ENCODE measurements at regions not wholly inside any gene's neighbourhood (a gene's known extent, or its start where the extent isn't known, plus 50 kb on each side); places are given as distances from the start of the nearest gene placed in this dataset.
"Not testable (repeated sequence)": the region's sequence is repeated elsewhere in the genome, so short reads cannot be mapped to it uniquely, and the experiment has no call there.

- Histone ChIP-seq H3K9ac (ENCODE audit: low read length) (no peak overlapping the region), H3K27ac (ENCODE audit: low read length) (no peak overlapping the region), H3K9me3 (replicated peaks; ENCODE audit: insufficient read depth, low read length) (no peaks in the 10 kb centered on the region), H3K36me3 (replicated peaks; ENCODE audit: insufficient read depth, low read length) (no peaks in the 10 kb centered on the region), H2AFZ (ENCODE audit: low read length) (no peak overlapping the region), H3K27me3 (replicated peaks; ENCODE audit: insufficient read depth, low read length) (peaks cover 31% of the 10 kb centered on the region), H3K4me2 (ENCODE audit: low read depth, low read length) (no peak overlapping the region), H3K9me2 (replicated peaks; ENCODE audit: insufficient read depth, low read length) (no peaks in the 10 kb centered on the region), H4K20me1 (ENCODE audit: insufficient read depth, low read length) (0 out of 2 replicates have a peak, but pooled peaks cover 5% of the 10 kb centered on the region), H3K4me1 (ENCODE audit: low read length) (peaks cover 4% of the 10 kb centered on the region; the same call in 1 of the 2 replicates), H3K4me3 (ENCODE audit: low read length) (no peak overlapping the region), H3K79me2 (ENCODE audit: low read length) (no peaks in the 10 kb centered on the region), H3F3A (ENCODE audit: insufficient read depth, low read length) (no peaks in the 10 kb centered on the region)
- TF ChIP-seq CTCF (IDR thresholded peaks at IDR 0.05; ENCODE audit: low read length) = no peak
- TF ChIP-seq EZH2 (optimal IDR thresholded peaks at IDR 0.05; ENCODE audit: low read depth, low read length) = no peak
- no peak for TF ChIP-seq EZH2phosphoT487 (IDR thresholded peaks at IDR 0.05; ENCODE audit: low read length)
- no peak for DNase-seq
These were observed 401.9 kb upstream of the NDST4 start for GRCh38 chr4:115515366-115515765.

- Histone ChIP-seq H3K4me1 (ENCODE audit: low read length) (peaks cover 4% of the 10 kb centered on the region; the same call in 1 of the 2 replicates), H3K36me3 (replicated peaks; ENCODE audit: insufficient read depth, low read length) (no peaks in the 10 kb centered on the region), H3K9ac (ENCODE audit: low read length) (no peak overlapping the region), H3K9me2 (replicated peaks; ENCODE audit: insufficient read depth, low read length) (no peaks in the 10 kb centered on the region), H4K20me1 (ENCODE audit: insufficient read depth, low read length) (0 out of 2 replicates have a peak, but pooled peaks cover 5% of the 10 kb centered on the region), H3K4me2 (ENCODE audit: low read depth, low read length) (no peak overlapping the region), H3K4me3 (ENCODE audit: low read length) (no peak overlapping the region), H3F3A (ENCODE audit: insufficient read depth, low read length) (no peaks in the 10 kb centered on the region), H3K27ac (ENCODE audit: low read length) (no peak overlapping the region), H3K27me3 (replicated peaks; ENCODE audit: insufficient read depth, low read length) (peaks cover 31% of the 10 kb centered on the region), H3K9me3 (replicated peaks; ENCODE audit: insufficient read depth, low read length) (no peaks in the 10 kb centered on the region), H2AFZ (ENCODE audit: low read length) (no peak overlapping the region), H3K79me2 (ENCODE audit: low read length) (no peaks in the 10 kb centered on the region)
- TF ChIP-seq EZH2phosphoT487 (IDR thresholded peaks at IDR 0.05; ENCODE audit: low read length) (no peak), CTCF (IDR thresholded peaks at IDR 0.05; ENCODE audit: low read length) (no peak), EZH2 (optimal IDR thresholded peaks at IDR 0.05; ENCODE audit: low read depth, low read length) (no peak)
- DNase-seq = no peak
These were observed 401.3 kb upstream of the NDST4 start for GRCh38 chr4:115514675-115515074.

- no peaks in the 10 kb centered on the region for H3F3A ChIP-seq (ENCODE audit: insufficient read depth, low read length)
These were observed 391.9 kb upstream of the NDST4 start for GRCh38 chr4:115505326-115505725.

GRCh38 chr4:115501656-115502055 lies 388.2 kb upstream of the NDST4 start:
- Histone ChIP-seq H3K4me3 (ENCODE audit: low read length) (no peak overlapping the region), H3K9me2 (replicated peaks; ENCODE audit: insufficient read depth, low read length) (no peaks in the 10 kb centered on the region), H3K9me3 (replicated peaks; ENCODE audit: insufficient read depth, low read length) (no peaks in the 10 kb centered on the region), H4K20me1 (ENCODE audit: insufficient read depth, low read length) (no peaks in the 10 kb centered on the region), H3K4me1 (ENCODE audit: low read length) (no peaks in the 10 kb centered on the region), H3K79me2 (ENCODE audit: low read length) (no peaks in the 10 kb centered on the region), H3K27ac (ENCODE audit: low read length) (no peak overlapping the region), H3K9ac (ENCODE audit: low read length) (no peak overlapping the region), H3K4me2 (ENCODE audit: low read depth, low read length) (no peak overlapping the region), H3F3A (ENCODE audit: insufficient read depth, low read length) (no peaks in the 10 kb centered on the region), H3K36me3 (replicated peaks; ENCODE audit: insufficient read depth, low read length) (no peaks in the 10 kb centered on the region), H3K27me3 (replicated peaks; ENCODE audit: insufficient read depth, low read length) (no peaks in the 10 kb centered on the region), H2AFZ (ENCODE audit: low read length) (no peak overlapping the region)
- DNase-seq = no peak
- TF ChIP-seq EZH2 (optimal IDR thresholded peaks at IDR 0.05; ENCODE audit: low read depth, low read length) (no peak), CTCF (IDR thresholded peaks at IDR 0.05; ENCODE audit: low read length) (no peak), EZH2phosphoT487 (IDR thresholded peaks at IDR 0.05; ENCODE audit: low read length) (no peak)

More at GRCh38 chr4:115505326-115505725, 391.9 kb upstream of the NDST4 start:
- H3K4me2 ChIP-seq (ENCODE audit: low read depth, low read length) = no peak overlapping the region
- H4K20me1 ChIP-seq (ENCODE audit: insufficient read depth, low read length) = no peaks in the 10 kb centered on the region
- no peaks in the 10 kb centered on the region for H3K27me3 ChIP-seq (replicated peaks; ENCODE audit: insufficient read depth, low read length)
- H3K36me3 ChIP-seq (replicated peaks; ENCODE audit: insufficient read depth, low read length) = no peaks in the 10 kb centered on the region
- no peaks in the 10 kb centered on the region for H3K79me2 ChIP-seq (ENCODE audit: low read length)
- TF ChIP-seq EZH2 (optimal IDR thresholded peaks at IDR 0.05; ENCODE audit: low read depth, low read length) = no peak
- TF ChIP-seq EZH2phosphoT487 (IDR thresholded peaks at IDR 0.05; ENCODE audit: low read length) = no peak
- H2AFZ ChIP-seq (ENCODE audit: low read length) = no peak overlapping the region
- no peaks in the 10 kb centered on the region for H3K9me3 ChIP-seq (replicated peaks; ENCODE audit: insufficient read depth, low read length)
- no peaks in the 10 kb centered on the region for H3K4me1 ChIP-seq (ENCODE audit: low read length)
- no peak overlapping the region for H3K9ac ChIP-seq (ENCODE audit: low read length)
- no peak for DNase-seq
- no peak overlapping the region for H3K27ac ChIP-seq (ENCODE audit: low read length)
- H3K4me3 ChIP-seq (ENCODE audit: low read length) = no peak overlapping the region
- no peaks in the 10 kb centered on the region for H3K9me2 ChIP-seq (replicated peaks; ENCODE audit: insufficient read depth, low read length)

GRCh38 chr4:115493770-115494169 lies 380.4 kb upstream of the NDST4 start:
- not testable (repeated sequence) for H3K79me2 ChIP-seq (ENCODE audit: low read length); DNase-seq; H3K9me3 ChIP-seq (replicated peaks; ENCODE audit: insufficient read depth, low read length); H3K36me3 ChIP-seq (replicated peaks; ENCODE audit: insufficient read depth, low read length); H3K27ac ChIP-seq (ENCODE audit: low read length); H3K4me3 ChIP-seq (ENCODE audit: low read length); H3K9me2 ChIP-seq (replicated peaks; ENCODE audit: insufficient read depth, low read length); H2AFZ ChIP-seq (ENCODE audit: low read length); H3K4me1 ChIP-seq (ENCODE audit: low read length); H3K4me2 ChIP-seq (ENCODE audit: low read depth, low read length); H3K9ac ChIP-seq (ENCODE audit: low read length); H3K27me3 ChIP-seq (replicated peaks; ENCODE audit: insufficient read depth, low read length); H4K20me1 ChIP-seq (ENCODE audit: insufficient read depth, low read length); H3F3A ChIP-seq (ENCODE audit: insufficient read depth, low read length)

Data from MM.1S (cell line).